ENCODE measurements at regions not wholly inside any gene's neighbourhood (a gene's known extent, or its start where the extent isn't known, plus 50 kb on each side); places are given as distances from the start of the nearest gene placed in this dataset.

DNA sequence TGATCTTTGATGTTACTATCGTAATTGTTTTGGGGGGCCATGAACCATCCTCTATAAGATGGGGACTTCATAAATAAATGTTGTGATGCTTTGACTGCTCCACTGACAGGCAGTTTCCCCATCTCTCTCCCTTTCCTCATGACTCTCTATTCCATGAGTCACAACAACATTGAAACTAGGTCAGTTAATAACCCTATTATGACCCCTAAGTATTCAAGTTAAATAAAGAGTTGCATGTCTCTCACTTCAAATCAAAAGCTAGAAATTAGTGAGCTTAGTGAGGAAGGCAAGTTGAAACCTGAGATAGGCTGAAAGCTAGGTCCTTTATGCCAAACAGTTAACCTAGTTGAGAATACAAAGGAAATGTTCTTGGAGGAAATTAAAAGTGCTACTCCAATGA is 491.0 kb downstream of the HAO1 start:
- dilution Hi-C loops (cut with HindIII; ENCODE audit: low sequenced_read_pairs, unreplicated experiment) = no loop called here
- H3K4me1 ChIP-seq (ENCODE audit: control insufficient read depth, insufficient read depth, low read length) = no peaks in the 10 kb centered on the region
- no peak overlapping the region for H2BK120ac ChIP-seq (ENCODE audit: low read depth, low read length)
- H3K18ac ChIP-seq (ENCODE audit: low read depth, low read length) = no peak overlapping the region
- CTCF ChIA-PET = no interaction called here
- no peak overlapping the region for H4K5ac ChIP-seq (ENCODE audit: low read depth, low read length)
- H2AFZ ChIP-seq (replicated peaks; ENCODE audit: low read length, poor library complexity) = no peak overlapping the region
- no peak overlapping the region for H3K4me2 ChIP-seq (ENCODE audit: low read depth, low read length)
- H2BK15ac ChIP-seq (ENCODE audit: low read depth, low read length) = no peak overlapping the region
- TF ChIP-seq, protein P1, sequence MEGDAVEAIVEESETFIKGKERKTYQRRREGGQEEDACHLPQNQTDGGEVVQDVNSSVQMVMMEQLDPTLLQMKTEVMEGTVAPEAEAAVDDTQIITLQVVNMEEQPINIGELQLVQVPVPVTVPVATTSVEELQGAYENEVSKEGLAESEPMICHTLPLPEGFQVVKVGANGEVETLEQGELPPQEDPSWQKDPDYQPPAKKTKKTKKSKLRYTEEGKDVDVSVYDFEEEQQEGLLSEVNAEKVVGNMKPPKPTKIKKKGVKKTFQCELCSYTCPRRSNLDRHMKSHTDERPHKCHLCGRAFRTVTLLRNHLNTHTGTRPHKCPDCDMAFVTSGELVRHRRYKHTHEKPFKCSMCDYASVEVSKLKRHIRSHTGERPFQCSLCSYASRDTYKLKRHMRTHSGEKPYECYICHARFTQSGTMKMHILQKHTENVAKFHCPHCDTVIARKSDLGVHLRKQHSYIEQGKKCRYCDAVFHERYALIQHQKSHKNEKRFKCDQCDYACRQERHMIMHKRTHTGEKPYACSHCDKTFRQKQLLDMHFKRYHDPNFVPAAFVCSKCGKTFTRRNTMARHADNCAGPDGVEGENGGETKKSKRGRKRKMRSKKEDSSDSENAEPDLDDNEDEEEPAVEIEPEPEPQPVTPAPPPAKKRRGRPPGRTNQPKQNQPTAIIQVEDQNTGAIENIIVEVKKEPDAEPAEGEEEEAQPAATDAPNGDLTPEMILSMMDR (conservative IDR thresholded peaks at IDR 0.05; ENCODE audit: low read depth, low read length) = no peak
- TF ChIP-seq SMC3 (IDR thresholded peaks at IDR 0.05; ENCODE audit: low read depth, low read length) (no peak), MAZ (IDR thresholded peaks at IDR 0.05; ENCODE audit: borderline replicate concordance, low read depth, low read length) (no peak), CHD1 (IDR thresholded peaks at IDR 0.05; ENCODE audit: low read depth, low read length) (no peak), CEBPB (IDR thresholded peaks at IDR 0.05; ENCODE audit: low read depth, low read length) (no peak), POLR2A (IDR thresholded peaks at IDR 0.05; ENCODE audit: low read depth, low read length) (no peak), RFX5 (IDR thresholded peaks at IDR 0.05; ENCODE audit: low read depth, low read length) (no peak), RAD21 (IDR thresholded peaks at IDR 0.05; ENCODE audit: low read length) (no peak), MXI1 (IDR thresholded peaks at IDR 0.05; ENCODE audit: borderline replicate concordance, low read depth, low read length) (no peak), NFE2L2 (IDR thresholded peaks at IDR 0.05; ENCODE audit: low read depth, low read length) (no peak), MAFK (IDR thresholded peaks at IDR 0.05; ENCODE audit: low read depth, low read length) (no peak), FOS (IDR thresholded peaks at IDR 0.05; ENCODE audit: low read depth, low read length) (no peak), BHLHE40 (IDR thresholded peaks at IDR 0.05; ENCODE audit: low read depth, low read length) (no peak)
- TF ChIP-seq, protein P2, sequence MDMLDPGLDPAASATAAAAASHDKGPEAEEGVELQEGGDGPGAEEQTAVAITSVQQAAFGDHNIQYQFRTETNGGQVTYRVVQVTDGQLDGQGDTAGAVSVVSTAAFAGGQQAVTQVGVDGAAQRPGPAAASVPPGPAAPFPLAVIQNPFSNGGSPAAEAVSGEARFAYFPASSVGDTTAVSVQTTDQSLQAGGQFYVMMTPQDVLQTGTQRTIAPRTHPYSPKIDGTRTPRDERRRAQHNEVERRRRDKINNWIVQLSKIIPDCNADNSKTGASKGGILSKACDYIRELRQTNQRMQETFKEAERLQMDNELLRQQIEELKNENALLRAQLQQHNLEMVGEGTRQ (IDR thresholded peaks at IDR 0.05; ENCODE audit: low read depth, low read length) = no peak
- TF ChIP-seq, protein P3, sequence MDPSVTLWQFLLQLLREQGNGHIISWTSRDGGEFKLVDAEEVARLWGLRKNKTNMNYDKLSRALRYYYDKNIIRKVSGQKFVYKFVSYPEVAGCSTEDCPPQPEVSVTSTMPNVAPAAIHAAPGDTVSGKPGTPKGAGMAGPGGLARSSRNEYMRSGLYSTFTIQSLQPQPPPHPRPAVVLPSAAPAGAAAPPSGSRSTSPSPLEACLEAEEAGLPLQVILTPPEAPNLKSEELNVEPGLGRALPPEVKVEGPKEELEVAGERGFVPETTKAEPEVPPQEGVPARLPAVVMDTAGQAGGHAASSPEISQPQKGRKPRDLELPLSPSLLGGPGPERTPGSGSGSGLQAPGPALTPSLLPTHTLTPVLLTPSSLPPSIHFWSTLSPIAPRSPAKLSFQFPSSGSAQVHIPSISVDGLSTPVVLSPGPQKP (IDR thresholded peaks at IDR 0.05; ENCODE audit: borderline replicate concordance, low read depth, low read length) = no peak
- H3K9me3 ChIP-seq (ENCODE audit: control insufficient read depth, insufficient read depth, low read length) = no peaks in the 10 kb centered on the region
- H2AK9ac ChIP-seq (replicated peaks; ENCODE audit: low read depth, low read length, poor library complexity) = no peak overlapping the region
- no peaks in the 10 kb centered on the region for H3K79me1 ChIP-seq (ENCODE audit: low read depth in 1 of 2, low read length in 2 of 2)
- H3K27me3 ChIP-seq (ENCODE audit: control insufficient read depth, insufficient read depth, low read length) = no peaks in the 10 kb centered on the region
- in situ Hi-C loops (cut with MboI; ENCODE audit: low sequenced_read_pairs) = no loop called here
- ATAC-seq (ENCODE audit: low read depth) (no peak), DNase-seq (no peak)
- H3K36me3 ChIP-seq (ENCODE audit: control insufficient read depth, insufficient read depth, low read length) = no peaks in the 10 kb centered on the region
- no peak overlapping the region for H3K56ac ChIP-seq (ENCODE audit: extremely low read depth, insufficient read depth, low read length)
- H3K4me3 ChIP-seq (ENCODE audit: insufficient read depth, low read depth, low read length) = no peak overlapping the region
- no peaks in the 10 kb centered on the region for H3K9me1 ChIP-seq (ENCODE audit: insufficient read depth, low read length)
- H3K9ac ChIP-seq (ENCODE audit: low read depth, low read length) = no peak overlapping the region
- H3K4ac ChIP-seq (ENCODE audit: low read depth, low read length) = no peak overlapping the region
- H2BK5ac ChIP-seq (ENCODE audit: low read depth, low read length, poor library complexity, severe bottlenecking) = no peak overlapping the region
- H4K91ac ChIP-seq (ENCODE audit: insufficient read depth, low read depth, low read length) = no peak overlapping the region
- no peak overlapping the region for H2AK5ac ChIP-seq (ENCODE audit: low read depth, low read length)
- H3K14ac ChIP-seq (replicated peaks; ENCODE audit: low read depth, low read length) = no peak overlapping the region
- H2BK20ac ChIP-seq (ENCODE audit: low read depth, low read length) = no peak overlapping the region
- H4K20me1 ChIP-seq (ENCODE audit: insufficient read depth, low read length) = no peaks in the 10 kb centered on the region
- intact Hi-C loops (cut with micrococcal nuclease) = no loop called here
- no peak overlapping the region for H3K23ac ChIP-seq (ENCODE audit: low read depth, low read length)
- WGBS, 2 experiments (ENCODE audit: extremely low coverage in 2 of 2, insufficient read length in 1 of 2) = no CpG with 5 or more reads among the region's 1 CpG
- H3K27ac ChIP-seq (ENCODE audit: insufficient read depth, low read length) = no peak overlapping the region
- no peak overlapping the region for H4K8ac ChIP-seq (ENCODE audit: low read depth in 2 of 2, low read length in 2 of 2)
- no TSS peak for BruUV-seq (replicated peaks)
- POLR2A ChIA-PET (ENCODE audit: unreplicated experiment) = no interaction called here
